GM18517 (cell line): ENCODE measurements at regions not wholly inside any gene's neighbourhood (a gene's known extent, or its start where the extent isn't known, plus 50 kb on each side); places are given as distances from the start of the nearest gene placed in this dataset.
"Not testable (repeated sequence)": the region's sequence is repeated elsewhere in the genome, so short reads cannot be mapped to it uniquely, and the experiment has no call there.

Experiments used
- ATAC-seq: cut with Tn5 transposase; IDR thresholded peaks from one replicate; pipeline ENCODE4 v1.9.1; 2021; ENCODE audit warnings: mild to moderate bottlenecking, moderate library complexity; ENCODE audit not compliant: unreplicated experiment

DNA sequence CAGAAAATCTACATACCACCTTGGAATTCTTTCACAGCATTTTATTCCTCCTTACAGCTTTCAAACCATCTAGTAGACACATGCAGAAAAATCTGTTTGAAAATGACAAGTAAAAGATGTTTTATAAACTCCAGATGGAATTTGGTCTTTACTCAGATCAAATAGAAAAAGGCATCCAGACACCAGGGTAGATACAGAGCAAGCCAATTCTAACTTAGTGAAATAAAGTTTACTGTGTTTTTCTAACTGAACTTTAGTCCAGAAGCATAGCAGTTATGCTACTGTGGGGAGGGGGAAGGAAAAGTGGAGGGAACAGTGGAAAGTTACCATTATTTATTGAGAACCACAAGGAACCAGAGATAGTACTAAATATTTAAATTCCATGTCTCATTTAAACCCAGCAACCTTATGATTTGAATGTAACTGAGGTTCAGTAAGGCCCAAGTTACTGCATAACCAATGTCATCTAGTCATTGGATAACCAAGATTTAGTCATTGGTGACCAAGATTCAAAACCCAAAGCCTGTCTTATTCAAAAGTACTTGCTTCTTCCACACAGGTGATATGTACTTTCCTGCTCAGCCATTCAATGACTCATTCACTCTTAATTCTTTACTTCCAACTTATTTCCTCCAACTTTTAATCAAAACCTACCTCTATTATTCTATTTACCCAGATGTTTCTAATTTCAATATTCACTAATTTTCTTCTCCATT lies 57.7 kb downstream of the RAD51AP2 start:
- no peak for ATAC-seq

DNA sequence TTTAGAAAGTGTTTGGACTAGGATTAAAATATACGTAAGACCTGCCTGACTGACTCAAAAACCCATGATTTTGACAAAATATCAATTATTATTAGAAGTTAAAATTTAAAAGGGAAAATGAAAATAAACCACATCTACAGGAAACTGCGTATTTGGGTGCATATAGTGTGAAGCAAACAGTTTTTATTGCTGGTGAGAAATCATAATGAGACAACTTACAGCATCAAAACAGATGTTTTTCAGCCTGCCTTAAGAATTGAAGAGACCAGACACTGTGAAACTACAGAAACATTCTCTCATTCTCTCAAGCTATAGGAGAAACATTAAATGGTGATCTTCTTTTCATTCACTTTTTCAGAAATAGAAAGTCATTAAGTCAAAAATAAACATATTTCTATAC lies 62.9 kb downstream of the RAD51AP2 start:
- no peak for ATAC-seq

DNA sequence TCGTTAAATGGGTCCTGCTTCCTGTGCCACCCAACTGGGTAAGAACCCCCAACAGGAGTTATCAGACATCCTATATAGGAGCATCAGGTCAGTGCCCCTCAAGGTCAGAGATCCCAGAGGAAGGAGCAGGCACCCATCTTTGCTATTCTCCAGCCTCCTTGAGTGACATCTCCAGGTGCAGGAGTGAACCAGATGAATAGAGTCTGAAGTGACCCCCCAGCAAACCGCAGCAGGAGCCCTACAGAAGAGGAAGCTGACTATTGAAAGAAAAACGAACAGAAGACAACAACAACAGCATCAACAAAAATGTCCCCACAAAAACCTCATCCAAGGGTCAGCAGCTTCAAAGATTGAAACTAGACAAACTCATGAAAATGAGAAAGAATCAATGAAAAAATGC lies 72.0 kb downstream of the RAD51AP2 start:
- not testable (repeated sequence) for ATAC-seq

GRCh38 chr2:17445744-17446143 lies 72.5 kb downstream of the RAD51AP2 start:
- no peak for ATAC-seq

GRCh38 chr2:17442334-17442733 lies 75.9 kb downstream of the RAD51AP2 start:
- no peak for ATAC-seq

DNA sequence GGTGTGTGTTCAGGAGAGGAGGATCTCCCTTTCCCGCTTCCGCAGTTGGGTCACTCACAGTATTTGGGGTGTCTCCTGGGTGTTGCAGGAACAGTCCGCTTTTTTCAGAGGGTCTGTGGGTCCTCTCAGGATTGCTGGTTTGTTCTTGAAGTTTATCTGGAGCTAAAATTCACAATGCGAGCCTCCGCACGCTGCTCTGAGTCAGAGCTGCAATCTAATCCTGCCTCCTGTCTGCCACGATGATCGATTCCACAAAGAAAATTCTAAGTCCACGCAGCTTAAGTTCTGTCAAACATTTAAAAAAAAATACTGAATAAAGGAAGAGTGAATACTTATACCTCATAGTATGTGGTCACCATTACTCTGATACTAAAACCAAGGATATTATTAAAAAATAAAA lies 76.5 kb downstream of the RAD51AP2 start:
- no peak for ATAC-seq

DNA sequence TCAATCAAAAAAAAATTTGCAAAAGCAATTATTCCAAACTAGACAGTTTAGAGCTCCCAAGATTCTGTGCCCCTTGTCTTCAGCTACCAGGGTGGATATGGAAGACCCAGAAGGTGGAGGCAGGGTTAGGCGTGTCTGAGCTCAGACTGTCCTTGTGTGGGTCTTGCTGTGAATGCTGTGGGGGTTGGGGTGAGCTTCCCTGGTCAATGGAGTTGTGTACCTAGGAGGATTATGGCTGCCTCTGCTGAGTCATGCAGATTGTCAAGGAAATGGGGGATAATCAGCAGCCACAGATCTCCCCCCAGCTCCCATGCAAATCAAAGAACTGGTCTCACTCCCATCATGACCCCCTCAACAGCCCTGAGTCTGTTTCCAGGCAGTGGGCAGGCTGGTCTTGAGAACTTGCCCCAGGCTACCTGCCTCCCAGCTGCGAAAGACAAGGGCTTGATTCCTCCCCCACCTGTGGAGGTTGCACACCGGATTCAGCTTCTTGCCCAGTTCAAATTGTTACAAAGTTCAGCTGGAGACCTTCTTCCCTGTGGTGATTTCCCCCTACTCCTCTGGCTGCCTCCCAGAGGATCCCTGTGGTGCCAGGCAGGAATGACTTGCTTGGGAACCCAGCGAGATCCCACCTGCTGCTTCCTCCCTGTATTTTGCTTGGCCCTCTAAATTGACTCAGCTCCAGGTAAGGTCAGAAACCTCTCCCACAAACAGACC lies 77.0 kb downstream of the RAD51AP2 start:
- ATAC-seq: no peak

- no peak for ATAC-seq
Observed at GRCh38 chr2:17430326-17430725, 87.9 kb downstream of the RAD51AP2 start.

DNA sequence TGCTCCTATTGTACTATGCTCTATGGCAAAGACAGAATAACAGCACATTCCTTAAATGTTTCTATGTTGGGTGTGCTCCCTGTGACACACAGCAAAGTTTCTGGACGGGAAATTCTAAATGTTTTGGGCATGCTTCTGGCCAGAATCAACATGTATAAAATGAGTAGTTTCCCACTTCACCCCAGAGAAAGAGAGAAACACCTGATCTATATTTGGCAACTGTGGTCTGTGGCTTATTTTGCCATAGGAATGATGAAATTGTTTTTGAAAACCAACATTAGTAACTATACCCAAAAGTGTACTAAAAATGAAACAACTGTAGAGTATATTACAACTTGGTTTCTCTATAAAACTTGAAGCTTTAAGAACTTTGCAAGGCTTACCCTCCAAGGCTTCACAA lies 89.1 kb downstream of the RAD51AP2 start:
- no peak for ATAC-seq

DNA sequence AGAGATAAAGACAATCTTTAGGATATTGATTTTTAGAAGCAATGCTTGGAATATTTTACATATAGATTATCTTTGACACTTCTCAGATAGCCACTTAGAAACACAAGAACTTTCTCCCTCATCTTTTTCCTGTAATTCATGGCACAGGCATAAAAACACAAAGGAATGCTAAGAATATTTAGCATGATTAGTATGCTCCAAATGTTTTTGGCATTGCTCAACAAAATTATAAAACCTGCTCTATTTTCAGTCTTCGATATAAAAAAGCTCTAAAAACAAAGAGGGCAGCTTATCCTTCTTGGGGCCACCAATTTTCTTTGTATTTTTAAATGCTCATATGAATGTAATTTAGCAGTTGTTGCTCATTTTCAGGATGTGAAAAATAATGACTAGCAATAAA lies 90.8 kb downstream of the RAD51AP2 start:
- ATAC-seq: no peak

- ATAC-seq: no peak
Observed at GRCh38 chr2:17426743-17427142, 91.5 kb downstream of the RAD51AP2 start.

- no peak for ATAC-seq
Observed at GRCh38 chr2:17422061-17422460, 96.2 kb downstream of the RAD51AP2 start.

DNA sequence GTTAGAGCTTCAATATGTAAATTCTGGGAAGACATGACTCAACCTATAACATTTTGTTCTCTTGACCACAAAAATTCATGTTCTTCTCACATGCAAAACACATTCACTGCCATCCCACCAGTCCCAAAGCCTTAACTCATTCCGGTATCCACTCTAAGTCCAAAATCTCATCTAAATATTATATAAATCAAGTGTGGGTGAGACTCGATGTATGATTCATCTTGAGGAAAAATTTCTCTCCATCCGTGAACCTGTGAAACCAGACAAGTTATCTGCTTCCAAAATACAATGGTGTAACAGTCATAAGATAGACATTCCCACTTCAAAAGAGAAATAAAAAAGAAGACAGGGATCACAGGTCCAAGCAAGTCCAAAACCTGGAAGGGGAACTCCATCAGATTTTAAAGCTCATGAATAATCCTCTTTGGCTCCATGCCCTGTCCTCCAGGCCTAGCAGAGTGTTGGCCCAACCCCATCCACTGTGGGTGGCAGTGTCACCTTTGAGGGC lies 101.3 kb downstream of the RAD51AP2 start:
- ATAC-seq: no peak

GRCh38 chr2:17413036-17413435 lies 105.2 kb downstream of the RAD51AP2 start:
- no peak for ATAC-seq

DNA sequence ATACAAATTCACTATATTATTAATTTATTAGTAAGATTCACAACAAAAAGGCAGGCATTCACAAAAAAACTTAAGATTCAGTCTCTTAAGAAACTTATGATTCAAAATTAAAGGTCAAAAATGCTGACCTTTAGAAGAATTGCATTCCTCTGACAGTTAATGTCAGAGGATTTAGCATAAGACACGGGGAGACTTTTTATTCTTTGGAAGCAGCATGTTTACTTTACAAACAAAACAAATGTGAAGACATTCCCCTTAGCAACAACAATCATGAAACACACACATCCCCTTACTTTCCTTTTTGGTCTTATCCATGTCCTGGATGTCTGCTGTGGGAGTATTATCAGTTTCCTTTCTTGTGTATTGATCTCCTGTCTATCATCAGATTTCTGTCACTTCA lies 117.1 kb downstream of the RAD51AP2 start:
- no peak for ATAC-seq

GRCh38 chr2:17398770-17399169 lies 119.5 kb downstream of the RAD51AP2 start:
- ATAC-seq: no peak

DNA sequence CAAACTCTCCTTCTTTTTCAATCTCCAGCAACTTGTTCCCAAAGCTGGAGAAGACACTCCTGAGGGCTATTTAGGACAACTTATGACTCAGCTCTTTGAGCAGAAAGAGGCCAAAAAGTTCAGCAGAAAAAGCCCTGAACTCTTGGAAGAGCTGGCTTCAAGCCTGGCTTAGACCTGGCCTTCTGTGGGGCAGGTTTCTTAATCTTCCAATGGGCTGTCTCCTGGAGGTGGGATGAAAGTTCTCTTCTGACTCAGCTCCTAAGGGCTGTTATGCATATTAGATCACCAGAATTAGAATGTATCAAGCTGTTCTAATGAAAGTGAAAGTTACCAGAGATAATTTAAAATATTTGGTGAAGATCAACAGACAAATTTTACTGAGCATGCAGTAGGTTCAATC lies 129.4 kb downstream of the RAD51AP2 start:
- ATAC-seq: no peak

DNA sequence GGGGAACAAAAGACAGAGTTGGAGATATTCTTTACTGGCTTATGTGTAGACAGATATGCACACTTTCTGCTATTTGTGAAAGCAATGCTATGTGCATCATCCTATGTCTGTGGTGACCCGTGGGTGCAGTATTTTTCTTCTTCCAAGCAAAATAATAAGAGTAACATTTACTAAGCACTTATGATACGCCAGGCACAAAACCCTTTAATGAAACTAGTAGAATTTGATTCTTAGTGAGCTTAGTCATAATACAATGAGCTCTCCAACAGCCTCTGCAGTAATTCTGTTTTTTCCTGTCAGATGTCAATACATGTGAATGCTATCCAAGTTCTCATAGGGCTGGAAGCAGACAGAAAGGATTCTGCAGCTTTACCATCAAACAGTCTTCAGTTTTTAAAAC lies 130.6 kb downstream of the RAD51AP2 start:
- no peak for ATAC-seq

- ATAC-seq: no peak
Observed at GRCh38 chr2:17386771-17387170, 131.5 kb downstream of the RAD51AP2 start.

DNA sequence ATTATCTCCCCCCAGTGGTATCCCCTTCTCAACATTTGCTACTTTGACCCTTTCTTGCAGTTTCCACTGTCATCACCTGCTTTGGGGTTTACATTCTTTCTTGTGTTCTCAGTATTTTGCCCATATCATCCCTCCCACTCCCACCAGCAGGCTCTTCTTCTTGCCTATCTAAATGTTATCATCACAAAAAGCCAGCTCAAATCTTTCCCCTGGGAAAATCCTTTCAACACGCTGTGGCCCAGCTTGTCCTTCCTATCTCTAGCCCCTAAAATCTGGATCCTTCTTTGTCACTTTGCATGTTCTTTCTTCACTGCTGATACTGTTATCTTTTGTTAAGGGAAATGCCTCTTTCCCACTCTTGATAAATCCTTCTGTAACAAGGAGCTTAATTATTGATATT lies 138.2 kb downstream of the RAD51AP2 start:
- ATAC-seq: no peak

DNA sequence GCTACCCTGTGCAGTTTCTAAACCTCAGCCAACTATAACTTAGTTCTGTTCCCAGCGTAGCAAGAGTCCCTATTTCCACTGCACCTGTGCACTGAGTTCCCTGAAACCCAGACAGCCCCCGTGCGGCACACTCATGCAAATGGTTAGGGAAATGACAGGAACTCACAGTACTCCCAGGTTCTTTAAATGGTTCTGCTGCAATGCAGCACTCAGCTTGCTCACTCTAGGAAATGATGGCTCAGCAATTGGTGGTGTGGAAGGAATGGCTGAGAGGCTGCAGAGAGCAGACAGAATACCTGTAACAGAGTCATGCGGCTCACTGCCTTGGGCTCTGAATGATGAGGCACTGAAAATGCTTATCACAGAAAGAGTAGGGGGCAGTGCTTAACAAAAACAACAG lies 143.0 kb downstream of the RAD51AP2 start:
- no peak for ATAC-seq

DNA sequence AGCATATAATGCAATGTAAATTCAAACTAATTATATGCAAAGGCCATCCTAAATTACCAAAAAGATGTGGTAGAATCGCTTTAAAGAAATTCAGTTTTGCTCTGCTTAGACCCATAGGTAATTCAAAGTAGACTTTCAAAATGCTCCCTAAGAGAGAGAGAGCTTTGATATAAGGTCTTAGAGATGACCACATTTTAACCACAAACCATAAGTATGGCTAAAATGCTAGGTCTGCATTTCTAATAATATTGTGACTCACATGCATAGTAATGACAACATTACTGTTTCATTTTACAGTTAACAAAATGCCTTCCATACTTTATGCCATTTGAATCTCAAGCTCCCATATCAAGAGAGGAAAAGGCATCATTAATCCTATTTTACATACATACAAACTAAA lies 144.5 kb downstream of the RAD51AP2 start:
- ATAC-seq: no peak
